HG03342 (cell line): ENCODE measurements at regions not wholly inside any gene's neighbourhood (a gene's known extent, or its start where the extent isn't known, plus 50 kb on each side); places are given as distances from the start of the nearest gene placed in this dataset.

ENCODE experiments used
- ATAC-seq: cut with Tn5 transposase; IDR thresholded peaks from one replicate; pipeline ENCODE4 v1.9.1; 2021; ENCODE audit warnings: mild to moderate bottlenecking, moderate library complexity; ENCODE audit not compliant: unreplicated experiment

- no peak for ATAC-seq
These were observed 260.5 kb downstream of the CCDC85A start for GRCh38 chr2:56444339-56444738.

GRCh38 chr2:56448403-56449001 lies 264.7 kb downstream of the CCDC85A start:
- ATAC-seq, result no peak

GRCh38 chr2:56449002-56449431 lies 265.2 kb downstream of the CCDC85A start:
- no peak for ATAC-seq

GRCh38 chr2:56449449-56449860 lies 265.7 kb downstream of the CCDC85A start:
- ATAC-seq, result no peak

GRCh38 chr2:56450047-56450446 lies 266.3 kb downstream of the CCDC85A start:
- no peak for ATAC-seq

- ATAC-seq, result no peak
These were observed 267.0 kb downstream of the CCDC85A start for GRCh38 chr2:56450772-56451171.

- no peak for ATAC-seq
These were observed 271.9 kb downstream of the CCDC85A start for GRCh38 chr2:56455642-56456041.

GRCh38 chr2:56456791-56457190 lies 273.0 kb downstream of the CCDC85A start:
- ATAC-seq, result no peak

GRCh38 chr2:56460508-56460907 lies 276.7 kb downstream of the CCDC85A start:
- ATAC-seq, result no peak

GRCh38 chr2:56464066-56464465 lies 280.3 kb downstream of the CCDC85A start:
- no peak for ATAC-seq

- ATAC-seq, result no peak
These were observed 280.8 kb downstream of the CCDC85A start for GRCh38 chr2:56464613-56465012.

GRCh38 chr2:56465491-56465890 lies 281.7 kb downstream of the CCDC85A start:
- ATAC-seq, result no peak

- ATAC-seq, result no peak
These were observed 289.7 kb downstream of the CCDC85A start for GRCh38 chr2:56473524-56473923.

- no peak for ATAC-seq
These were observed 290.8 kb downstream of the CCDC85A start for GRCh38 chr2:56474412-56475158.

- no peak for ATAC-seq
These were observed 291.4 kb downstream of the CCDC85A start for GRCh38 chr2:56475191-56475590.

- ATAC-seq, result no peak
These were observed 292.8 kb downstream of the CCDC85A start for GRCh38 chr2:56476509-56477071.

GRCh38 chr2:56478027-56478426 lies 294.2 kb downstream of the CCDC85A start:
- no peak for ATAC-seq

GRCh38 chr2:56483081-56483480 lies 299.3 kb downstream of the CCDC85A start:
- ATAC-seq, result no peak

GRCh38 chr2:56484906-56485305 lies 301.1 kb downstream of the CCDC85A start:
- no peak for ATAC-seq

GRCh38 chr2:56500317-56500716 lies 316.5 kb downstream of the CCDC85A start:
- ATAC-seq, result no peak

- ATAC-seq, result no peak
These were observed 318.8 kb downstream of the CCDC85A start for GRCh38 chr2:56502616-56503015.

GRCh38 chr2:56505885-56506284 lies 322.1 kb downstream of the CCDC85A start:
- ATAC-seq, result no peak
